ENCODE measurements at regions not wholly inside any gene's neighbourhood (a gene's known extent, or its start where the extent isn't known, plus 50 kb on each side); places are given as distances from the start of the nearest gene placed in this dataset.
A peak's percentile ranks its signal among the peaks of the same experiment; 100 is the strongest.

- Histone ChIP-seq H3K9me3 (peaks cover 0 to 11% (median 0%) of the 10 kb centered on the region in 11 donors), H3K4me3 (no peak overlapping the region), H3K36me3 (no peaks in the 10 kb centered on the region), H3K27me3 (peaks cover 0 to 10% (median 0%) of the 10 kb centered on the region in 7 donors), H3K4me1 (peaks cover 0 to 3% (median 0%) of the 10 kb centered on the region in 9 donors), H3K27ac (no peak overlapping the region)
- 80 to 86% methylated on average over 6 of the region's 6 CpGs for WGBS, 2 donors
- DNase-seq (no peak), ATAC-seq (no peak)
- intact Hi-C loops (cut with DNase I), result no loop called here
- no peak for TF ChIP-seq CTCF (IDR thresholded peaks at IDR 0.05)
Measured at GRCh38 chr7:52260046-52260665, 775.3 kb upstream of the POM121L12 start.

GRCh38 chr7:52257890-52258289 lies 777.5 kb upstream of the POM121L12 start:
- ATAC-seq, result peak in 7 of 8 donors; percentile 33 to 78 (median 54)
- 24 to 31% methylated on average over 2 of the region's 2 CpGs for WGBS, 2 donors
- H3K27ac ChIP-seq, result no peak overlapping the region
- TF ChIP-seq CTCF (IDR thresholded peaks at IDR 0.05), result no peak
- no peak overlapping the region for H3K4me3 ChIP-seq
- peaks cover 0 to 3% (median 0%) of the 10 kb centered on the region in 9 donors for H3K4me1 ChIP-seq
- peak in 1 of 2 donors; percentile 42 for DNase-seq
- H3K9me3 ChIP-seq, result peaks cover 0 to 14% (median 0%) of the 10 kb centered on the region in 11 donors
- no peaks in the 10 kb centered on the region for H3K36me3 ChIP-seq
- peaks cover 0 to 8% (median 0%) of the 10 kb centered on the region in 7 donors for H3K27me3 ChIP-seq
- intact Hi-C loops (cut with DNase I), result no loop called here

GRCh38 chr7:52254396-52255010 lies 780.9 kb upstream of the POM121L12 start:
- Histone ChIP-seq H3K27me3 (peaks cover 0 to 8% (median 0%) of the 10 kb centered on the region in 7 donors), H3K4me3 (no peak overlapping the region), H3K4me1 (peaks cover 0 to 3% (median 0%) of the 10 kb centered on the region in 9 donors), H3K36me3 (no peaks in the 10 kb centered on the region), H3K27ac (no peak overlapping the region), H3K9me3 (peaks cover 0 to 14% (median 0%) of the 10 kb centered on the region in 11 donors)
- no peak for TF ChIP-seq CTCF (IDR thresholded peaks at IDR 0.05)
- intact Hi-C loops (cut with DNase I), result no loop called here
- ATAC-seq, result no peak
- no peak for DNase-seq
- 55 to 56% methylated on average over 4 of the region's 4 CpGs for WGBS, 2 donors

- DNase-seq (no peak), ATAC-seq (no peak)
- Histone ChIP-seq H3K27ac (no peak overlapping the region), H3K9me3 (peaks cover 0 to 14% (median 0%) of the 10 kb centered on the region in 11 donors), H3K36me3 (no peaks in the 10 kb centered on the region), H3K4me1 (peaks cover 0 to 3% (median 0%) of the 10 kb centered on the region in 9 donors), H3K27me3 (peaks cover 0 to 8% (median 0%) of the 10 kb centered on the region in 7 donors), H3K4me3 (no peak overlapping the region)
- intact Hi-C loops (cut with DNase I), result no loop called here
- TF ChIP-seq CTCF (IDR thresholded peaks at IDR 0.05), result no peak
- 65 to 73% methylated on average over 5 of the region's 5 CpGs for WGBS, 2 donors
Measured at GRCh38 chr7:52253953-52254352, 781.5 kb upstream of the POM121L12 start.

Data from heart right ventricle (tissue), 16 donors.